Activated CD8-positive, alpha-beta T cell treated with anti-CD3 and anti-CD28 coated beads for 36 hours (primary cell): ENCODE measurements at regions not wholly inside any gene's neighbourhood (a gene's known extent, or its start where the extent isn't known, plus 50 kb on each side); places are given as distances from the start of the nearest gene placed in this dataset.
A peak's percentile ranks its signal among the peaks of the same experiment; 100 is the strongest.

Experiments
- ATAC-seq: fragments of 200-7000 bp; cut with Tn5 transposase; one replicate; pipeline ENCODE4 v1.10.0; 2021; ENCODE audit warnings: mild to moderate bottlenecking, moderate library complexity
- CTCF ChIA-PET: fragments of 350-600 bp; sonication (Branson Sonifier 250); formaldehyde crosslinking; loops from one replicate; lab custom pipeline; 2021; ENCODE audit warnings: antibody characterized with exemption; lab: Charles Lee
- POLR2A ChIA-PET: fragments of 350-600 bp; sonication (Branson Sonifier 250); formaldehyde crosslinking; loops from one replicate; lab custom pipeline; 2021; ENCODE audit warnings: antibody characterized with exemption; lab: Charles Lee
- DNase-seq: peaks from one replicate; pipeline ENCODE4 v3.0.0-alpha.2; 2020
- H3K27ac Mint-ChIP-seq: one replicate; pipeline ENCODE4 v1.8.0; 2021; ENCODE audit warnings: mild to moderate bottlenecking, mixed read lengths
- H3K27me3 Mint-ChIP-seq: one replicate; pipeline ENCODE4 v1.8.0; 2021; ENCODE audit warnings: mixed read lengths
- H3K36me3 Mint-ChIP-seq: one replicate; pipeline ENCODE4 v1.8.0; 2021; ENCODE audit warnings: low read depth, mixed read lengths
- H3K4me1 Mint-ChIP-seq: one replicate; pipeline ENCODE4 v1.8.0; 2021; ENCODE audit warnings: low read depth, mixed read lengths
- H3K4me3 Mint-ChIP-seq: one replicate; pipeline ENCODE4 v1.8.0; 2021; ENCODE audit warnings: mild to moderate bottlenecking, moderate library complexity, mixed read lengths
- H3K9me3 Mint-ChIP-seq: one replicate; pipeline ENCODE4 v1.8.0; 2021; ENCODE audit warnings: mixed read lengths
- intact Hi-C: fragments of 100-400 bp; cut with micrococcal nuclease; formaldehyde crosslinking; loops from one replicate; pipeline ENCODE4 v1.10.0; 2022
- TF ChIP-seq, protein P1 (sequence below): fragments of 200-600 bp; IDR thresholded peaks from one replicate; pipeline ENCODE4 v1.8.0; 2022; ENCODE audit warnings: antibody characterized with exemption, mild to moderate bottlenecking

GRCh38 chr15:96882121-96882772 is 551.7 kb downstream of the NR2F2 start:
- peaks cover 1% of the 10 kb centered on the region for H3K9me3 Mint-ChIP-seq
- TF ChIP-seq, protein P1, sequence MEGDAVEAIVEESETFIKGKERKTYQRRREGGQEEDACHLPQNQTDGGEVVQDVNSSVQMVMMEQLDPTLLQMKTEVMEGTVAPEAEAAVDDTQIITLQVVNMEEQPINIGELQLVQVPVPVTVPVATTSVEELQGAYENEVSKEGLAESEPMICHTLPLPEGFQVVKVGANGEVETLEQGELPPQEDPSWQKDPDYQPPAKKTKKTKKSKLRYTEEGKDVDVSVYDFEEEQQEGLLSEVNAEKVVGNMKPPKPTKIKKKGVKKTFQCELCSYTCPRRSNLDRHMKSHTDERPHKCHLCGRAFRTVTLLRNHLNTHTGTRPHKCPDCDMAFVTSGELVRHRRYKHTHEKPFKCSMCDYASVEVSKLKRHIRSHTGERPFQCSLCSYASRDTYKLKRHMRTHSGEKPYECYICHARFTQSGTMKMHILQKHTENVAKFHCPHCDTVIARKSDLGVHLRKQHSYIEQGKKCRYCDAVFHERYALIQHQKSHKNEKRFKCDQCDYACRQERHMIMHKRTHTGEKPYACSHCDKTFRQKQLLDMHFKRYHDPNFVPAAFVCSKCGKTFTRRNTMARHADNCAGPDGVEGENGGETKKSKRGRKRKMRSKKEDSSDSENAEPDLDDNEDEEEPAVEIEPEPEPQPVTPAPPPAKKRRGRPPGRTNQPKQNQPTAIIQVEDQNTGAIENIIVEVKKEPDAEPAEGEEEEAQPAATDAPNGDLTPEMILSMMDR = no peak
- no peaks in the 10 kb centered on the region for H3K4me1 Mint-ChIP-seq
- no peaks in the 10 kb centered on the region for H3K36me3 Mint-ChIP-seq
- ATAC-seq = no peak
- intact Hi-C loops = no loop called here
- POLR2A ChIA-PET = no interaction called here
- DNase-seq = no peak
- CTCF ChIA-PET = no interaction called here
- H3K27me3 Mint-ChIP-seq = no peaks in the 10 kb centered on the region
- no peak overlapping the region for H3K27ac Mint-ChIP-seq
- H3K4me3 Mint-ChIP-seq = no peak overlapping the region

- H3K4me3 Mint-ChIP-seq = no peak overlapping the region
- H3K36me3 Mint-ChIP-seq = no peaks in the 10 kb centered on the region
- POLR2A ChIA-PET = no interaction called here
- peaks cover 4% of the 10 kb centered on the region for H3K4me1 Mint-ChIP-seq
- CTCF ChIA-PET = no interaction called here
- TF ChIP-seq, protein P1 = no peak
- no peak overlapping the region for H3K27ac Mint-ChIP-seq
- ATAC-seq (no peak), DNase-seq (no peak)
- intact Hi-C loops = no loop called here
- peaks cover 1% of the 10 kb centered on the region for H3K9me3 Mint-ChIP-seq
- H3K27me3 Mint-ChIP-seq = peaks cover 2% of the 10 kb centered on the region
Measured at GRCh38 chr15:96887730-96888129, 557.2 kb downstream of the NR2F2 start.

- H3K36me3 Mint-ChIP-seq = no peaks in the 10 kb centered on the region
- ATAC-seq (no peak), DNase-seq (no peak)
- peaks cover 1% of the 10 kb centered on the region for H3K9me3 Mint-ChIP-seq
- POLR2A ChIA-PET = no interaction called here
- intact Hi-C loops = no loop called here
- CTCF ChIA-PET = no interaction called here
- no peak overlapping the region for H3K27ac Mint-ChIP-seq
- TF ChIP-seq, protein P1 = no peak
- no peak overlapping the region for H3K4me3 Mint-ChIP-seq
- peaks cover 2% of the 10 kb centered on the region for H3K27me3 Mint-ChIP-seq
- peaks cover 4% of the 10 kb centered on the region for H3K4me1 Mint-ChIP-seq
Measured at GRCh38 chr15:96888764-96889163, 558.3 kb downstream of the NR2F2 start.

DNA sequence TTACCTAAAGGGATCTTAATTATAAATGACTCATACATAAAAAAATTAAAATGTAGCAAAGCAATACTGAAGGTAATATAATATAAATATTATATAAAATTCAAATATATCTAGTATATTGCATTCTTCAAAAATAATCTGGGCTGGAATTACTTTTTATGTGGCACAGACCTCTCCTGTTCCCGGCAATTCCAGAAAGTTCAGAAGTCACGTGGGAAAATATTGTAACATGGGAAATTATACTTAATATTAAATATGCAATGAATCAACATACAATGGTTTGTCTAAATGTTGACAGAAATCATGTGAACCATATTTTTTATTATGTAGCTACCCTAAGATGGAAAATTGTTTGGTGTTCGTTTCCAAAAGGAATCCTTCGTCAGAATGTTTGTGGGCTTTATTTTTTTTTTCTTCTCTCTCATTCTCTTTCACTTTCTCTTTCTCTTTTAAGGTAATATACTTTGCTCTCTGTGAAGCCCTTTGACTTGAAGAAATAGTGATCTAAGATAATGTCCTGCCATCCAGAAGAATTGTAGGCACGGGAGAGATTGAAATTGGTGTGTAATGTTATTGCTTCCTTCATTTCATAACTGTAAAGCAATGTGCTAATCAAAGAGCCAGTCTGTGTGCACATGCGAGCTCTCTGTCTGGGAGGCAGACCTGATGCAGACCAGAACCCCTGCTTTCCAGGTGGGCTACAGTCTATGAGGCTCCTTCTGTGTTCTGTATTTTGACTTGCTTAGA is 559.4 kb downstream of the NR2F2 start:
- ChIA-PET CTCF (no interaction called here), POLR2A (no interaction called here)
- Mint-ChIP-seq H3K36me3 (no peaks in the 10 kb centered on the region), H3K4me3 (peak overlapping the region; percentile 64), H3K4me1 (peaks cover 4% of the 10 kb centered on the region), H3K9me3 (peaks cover 1% of the 10 kb centered on the region), H3K27me3 (peaks cover 2% of the 10 kb centered on the region), H3K27ac (no peak overlapping the region)
- intact Hi-C loops = no loop called here
- TF ChIP-seq, protein P1 = no peak
- DNase-seq (no peak), ATAC-seq (no peak)

DNA sequence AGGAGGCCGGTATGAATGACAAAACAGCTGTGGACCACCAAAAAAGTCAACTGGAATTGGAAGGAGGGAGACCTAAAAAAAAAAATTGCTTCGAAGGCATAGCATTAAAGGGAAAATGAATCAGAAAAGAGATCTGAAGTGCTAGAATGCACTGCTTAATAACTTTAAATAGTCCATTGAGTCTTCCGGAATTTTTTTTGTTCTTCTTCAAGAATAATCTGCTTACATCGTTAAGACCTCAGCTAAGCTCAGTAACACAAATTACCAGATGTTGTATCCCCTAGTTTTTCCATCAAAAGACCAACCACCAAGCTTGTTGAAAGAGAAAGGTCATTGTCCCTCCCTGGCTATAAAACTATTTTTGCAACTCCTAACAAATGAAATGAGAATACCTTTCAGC is 560.5 kb downstream of the NR2F2 start:
- Mint-ChIP-seq H3K4me1 (peaks cover 4% of the 10 kb centered on the region), H3K9me3 (no peaks in the 10 kb centered on the region), H3K36me3 (no peaks in the 10 kb centered on the region), H3K27me3 (peaks cover 2% of the 10 kb centered on the region), H3K4me3 (no peak overlapping the region), H3K27ac (no peak overlapping the region)
- DNase-seq (no peak), ATAC-seq (no peak)
- ChIA-PET POLR2A (no interaction called here), CTCF (no interaction called here)
- TF ChIP-seq, protein P1 = no peak
- intact Hi-C loops = no loop called here
